ENCODE measurements at regions not wholly inside any gene's neighbourhood (a gene's known extent, or its start where the extent isn't known, plus 50 kb on each side); places are given as distances from the start of the nearest gene placed in this dataset.

DNA sequence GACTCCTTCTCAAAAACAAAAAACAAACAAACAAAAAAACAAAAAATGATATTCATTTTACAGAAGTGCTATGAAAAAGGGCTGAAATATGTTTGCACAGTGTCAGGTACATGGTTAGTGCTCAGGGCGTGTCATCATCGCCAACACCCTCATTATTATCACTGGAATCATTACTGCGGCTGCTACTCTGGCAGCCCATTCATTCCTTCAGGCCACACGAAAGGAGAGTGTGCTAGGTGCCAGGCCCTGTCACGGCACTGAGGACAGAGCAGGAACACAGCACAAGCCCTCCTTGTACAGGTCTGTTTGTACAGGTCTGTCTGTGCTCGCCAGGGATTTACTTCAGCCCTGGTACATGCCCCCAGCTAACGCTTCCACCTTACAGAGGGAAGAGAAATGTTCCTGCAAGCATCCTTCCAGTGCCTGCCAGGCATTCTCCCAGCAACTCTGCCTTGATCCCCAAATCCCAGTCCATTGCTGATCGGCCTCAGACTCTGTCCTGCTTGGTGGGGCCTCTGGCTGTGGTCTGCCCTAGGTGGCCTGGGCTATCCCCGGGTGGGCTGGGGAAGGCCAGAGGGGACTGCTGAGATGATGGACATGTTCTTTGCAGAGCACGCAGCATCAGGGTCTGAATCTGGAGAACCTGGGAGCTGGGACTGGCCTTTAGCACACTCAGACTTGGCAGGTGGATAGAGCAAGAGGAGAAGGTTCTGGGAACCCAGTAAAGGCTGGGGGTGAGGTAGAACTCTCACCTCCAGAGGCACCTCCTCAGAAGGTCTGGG is 210.7 kb downstream of the URI1 start:
- intact Hi-C loops (cut with DNase I; ENCODE audit: low total_unique reads) = no loop called here
- Histone ChIP-seq H3K9me3 (no peaks in the 10 kb centered on the region), H3K4me1 (no peaks in the 10 kb centered on the region), H3K27me3 (peaks cover 0 to 4% of the 10 kb centered on the region in 2 donors), H3K27ac (no peak overlapping the region), H3K36me3 (no peaks in the 10 kb centered on the region), H3K4me3 (no peak overlapping the region)
- TF ChIP-seq, protein P1, sequence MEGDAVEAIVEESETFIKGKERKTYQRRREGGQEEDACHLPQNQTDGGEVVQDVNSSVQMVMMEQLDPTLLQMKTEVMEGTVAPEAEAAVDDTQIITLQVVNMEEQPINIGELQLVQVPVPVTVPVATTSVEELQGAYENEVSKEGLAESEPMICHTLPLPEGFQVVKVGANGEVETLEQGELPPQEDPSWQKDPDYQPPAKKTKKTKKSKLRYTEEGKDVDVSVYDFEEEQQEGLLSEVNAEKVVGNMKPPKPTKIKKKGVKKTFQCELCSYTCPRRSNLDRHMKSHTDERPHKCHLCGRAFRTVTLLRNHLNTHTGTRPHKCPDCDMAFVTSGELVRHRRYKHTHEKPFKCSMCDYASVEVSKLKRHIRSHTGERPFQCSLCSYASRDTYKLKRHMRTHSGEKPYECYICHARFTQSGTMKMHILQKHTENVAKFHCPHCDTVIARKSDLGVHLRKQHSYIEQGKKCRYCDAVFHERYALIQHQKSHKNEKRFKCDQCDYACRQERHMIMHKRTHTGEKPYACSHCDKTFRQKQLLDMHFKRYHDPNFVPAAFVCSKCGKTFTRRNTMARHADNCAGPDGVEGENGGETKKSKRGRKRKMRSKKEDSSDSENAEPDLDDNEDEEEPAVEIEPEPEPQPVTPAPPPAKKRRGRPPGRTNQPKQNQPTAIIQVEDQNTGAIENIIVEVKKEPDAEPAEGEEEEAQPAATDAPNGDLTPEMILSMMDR (IDR thresholded peaks at IDR 0.05) = no peak
- DNase-seq = no peak

- Histone ChIP-seq H3K27ac (no peak overlapping the region), H3K4me1 (no peaks in the 10 kb centered on the region), H3K36me3 (no peaks in the 10 kb centered on the region), H3K9me3 (no peaks in the 10 kb centered on the region), H3K27me3 (peaks cover 0 to 4% of the 10 kb centered on the region in 2 donors), H3K4me3 (no peak overlapping the region)
- intact Hi-C loops (cut with DNase I; ENCODE audit: low total_unique reads) = no loop called here
- TF ChIP-seq, protein P1 (IDR thresholded peaks at IDR 0.05) = no peak
- DNase-seq = no peak
Measured at GRCh38 chr19:30153326-30154210, 211.5 kb downstream of the URI1 start.

- no peak for DNase-seq
- H3K4me3 ChIP-seq = no peak overlapping the region
- no peaks in the 10 kb centered on the region for H3K9me3 ChIP-seq
- intact Hi-C loops (cut with DNase I; ENCODE audit: low total_unique reads) = no loop called here
- peaks cover 0 to 4% of the 10 kb centered on the region in 2 donors for H3K27me3 ChIP-seq
- H3K36me3 ChIP-seq = no peaks in the 10 kb centered on the region
- H3K27ac ChIP-seq = no peak overlapping the region
- TF ChIP-seq, protein P1 (IDR thresholded peaks at IDR 0.05) = no peak
- H3K4me1 ChIP-seq = no peaks in the 10 kb centered on the region
Measured at GRCh38 chr19:30154410-30154809, 212.4 kb downstream of the URI1 start.

DNA sequence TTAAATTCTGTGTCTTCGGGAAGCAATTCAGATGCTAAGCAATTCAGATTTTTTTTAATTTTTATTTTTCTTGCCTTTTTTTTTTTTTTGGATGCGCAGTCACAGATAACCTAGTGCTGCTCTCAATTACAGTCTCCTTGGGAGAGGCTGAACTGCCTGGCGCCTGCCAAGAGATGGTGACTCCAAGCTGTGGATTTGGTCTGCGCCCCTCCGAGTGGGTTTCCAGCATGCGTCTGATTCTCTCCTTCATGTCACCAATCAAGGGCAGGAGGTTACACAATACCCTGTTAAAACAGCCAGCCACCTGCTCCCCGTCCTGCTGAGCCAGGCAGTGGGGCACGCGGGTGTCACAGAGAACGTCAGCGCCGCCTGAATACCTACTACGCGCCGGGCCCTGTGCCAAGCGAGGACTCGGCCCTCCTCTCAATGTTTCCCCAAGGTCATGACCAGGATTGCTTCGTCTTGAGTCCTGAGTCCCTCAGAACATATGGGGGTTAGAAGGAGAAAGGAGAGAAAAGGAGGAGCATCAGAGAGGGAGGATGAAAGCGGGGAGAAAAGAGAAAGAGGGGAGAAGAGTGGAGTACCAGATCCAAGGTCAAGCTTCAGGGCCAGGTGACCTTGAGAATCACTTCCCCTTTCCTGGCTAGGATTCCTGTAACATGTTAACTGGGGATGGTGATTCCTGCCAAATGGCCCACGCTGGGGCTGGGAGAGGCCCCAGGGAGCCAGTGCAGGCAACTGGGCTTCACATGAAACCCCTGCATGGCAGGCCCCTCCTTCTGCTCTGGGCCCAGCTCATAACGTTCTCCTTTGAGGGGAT is 213.6 kb downstream of the URI1 start:
- no peak overlapping the region for H3K4me3 ChIP-seq
- H3K36me3 ChIP-seq = no peaks in the 10 kb centered on the region
- no peak for DNase-seq
- H3K27me3 ChIP-seq = peaks cover 0 to 4% of the 10 kb centered on the region in 2 donors
- no peaks in the 10 kb centered on the region for H3K9me3 ChIP-seq
- TF ChIP-seq, protein P1 (IDR thresholded peaks at IDR 0.05) = no peak
- H3K27ac ChIP-seq = no peak overlapping the region
- H3K4me1 ChIP-seq = no peaks in the 10 kb centered on the region
- intact Hi-C loops (cut with DNase I; ENCODE audit: low total_unique reads) = no loop called here

DNA sequence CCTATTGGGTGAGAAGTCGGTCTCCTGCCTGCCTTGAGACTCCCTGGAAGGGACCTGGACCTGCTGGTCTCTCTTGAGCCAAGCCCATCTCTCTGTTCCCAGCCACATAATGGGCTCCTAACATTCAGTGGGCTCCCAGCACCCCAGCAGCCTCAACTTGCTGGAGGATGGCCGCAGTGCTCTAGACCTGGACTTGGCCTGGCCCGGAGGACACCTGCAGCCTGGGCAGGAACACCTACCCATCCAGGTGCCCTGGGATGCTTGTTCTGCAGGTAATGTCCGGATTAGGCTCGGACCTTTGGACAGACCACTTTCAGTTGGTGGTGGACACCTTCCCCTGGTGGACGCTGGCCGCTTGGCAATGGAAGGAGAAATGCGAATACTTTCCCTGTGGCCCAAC is 214.6 kb downstream of the URI1 start:
- intact Hi-C loops (cut with DNase I; ENCODE audit: low total_unique reads) = no loop called here
- H3K36me3 ChIP-seq = no peaks in the 10 kb centered on the region
- H3K4me1 ChIP-seq = no peaks in the 10 kb centered on the region
- no peak overlapping the region for H3K4me3 ChIP-seq
- peaks cover 0 to 4% of the 10 kb centered on the region in 2 donors for H3K27me3 ChIP-seq
- H3K9me3 ChIP-seq = no peaks in the 10 kb centered on the region
- H3K27ac ChIP-seq = no peak overlapping the region
- DNase-seq = no peak
- TF ChIP-seq, protein P1 (IDR thresholded peaks at IDR 0.05) = no peak

Measured in tibial artery (tissue), 4 donors.